ENCODE measurements at regions not wholly inside any gene's neighbourhood (a gene's known extent, or its start where the extent isn't known, plus 50 kb on each side); places are given as distances from the start of the nearest gene placed in this dataset.

DNA sequence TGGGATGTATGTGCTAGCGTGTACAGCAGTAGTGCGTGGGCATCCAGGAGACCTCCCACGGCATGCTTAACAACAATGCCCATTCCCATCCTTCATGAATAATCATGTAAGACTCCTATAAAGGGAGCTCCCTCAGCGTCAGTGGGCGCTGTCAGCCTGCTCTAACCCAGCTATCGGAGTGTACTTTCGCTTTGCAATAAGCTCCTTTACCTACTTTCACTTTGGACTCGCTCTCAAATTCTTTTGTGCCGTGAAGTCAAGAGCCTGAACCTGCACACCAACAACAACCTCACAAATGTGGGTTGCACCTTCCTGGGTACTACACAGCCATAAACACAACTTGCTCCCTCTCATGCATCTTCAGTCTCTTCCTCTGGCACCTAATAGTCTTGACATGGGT is 114.8 kb upstream of the PAXBP1 start:
- TF ChIP-seq EZH2 (IDR thresholded peaks at IDR 0.05; ENCODE audit: low read depth) = no peak
- TF ChIP-seq, protein P1, sequence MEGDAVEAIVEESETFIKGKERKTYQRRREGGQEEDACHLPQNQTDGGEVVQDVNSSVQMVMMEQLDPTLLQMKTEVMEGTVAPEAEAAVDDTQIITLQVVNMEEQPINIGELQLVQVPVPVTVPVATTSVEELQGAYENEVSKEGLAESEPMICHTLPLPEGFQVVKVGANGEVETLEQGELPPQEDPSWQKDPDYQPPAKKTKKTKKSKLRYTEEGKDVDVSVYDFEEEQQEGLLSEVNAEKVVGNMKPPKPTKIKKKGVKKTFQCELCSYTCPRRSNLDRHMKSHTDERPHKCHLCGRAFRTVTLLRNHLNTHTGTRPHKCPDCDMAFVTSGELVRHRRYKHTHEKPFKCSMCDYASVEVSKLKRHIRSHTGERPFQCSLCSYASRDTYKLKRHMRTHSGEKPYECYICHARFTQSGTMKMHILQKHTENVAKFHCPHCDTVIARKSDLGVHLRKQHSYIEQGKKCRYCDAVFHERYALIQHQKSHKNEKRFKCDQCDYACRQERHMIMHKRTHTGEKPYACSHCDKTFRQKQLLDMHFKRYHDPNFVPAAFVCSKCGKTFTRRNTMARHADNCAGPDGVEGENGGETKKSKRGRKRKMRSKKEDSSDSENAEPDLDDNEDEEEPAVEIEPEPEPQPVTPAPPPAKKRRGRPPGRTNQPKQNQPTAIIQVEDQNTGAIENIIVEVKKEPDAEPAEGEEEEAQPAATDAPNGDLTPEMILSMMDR (conservative IDR thresholded peaks at IDR 0.05) = no peak
